SHP77 treated with DMSO at 0.1 percent for 48 hours (cell line): ENCODE measurements at regions not wholly inside any gene's neighbourhood (a gene's known extent, or its start where the extent isn't known, plus 50 kb on each side); places are given as distances from the start of the nearest gene placed in this dataset.
A peak's percentile ranks its signal among the peaks of the same experiment; 100 is the strongest.
"Not testable (repeated sequence)": the region's sequence is repeated elsewhere in the genome, so short reads cannot be mapped to it uniquely, and the experiment has no call there.

ENCODE experiments used
- DNase-seq: peaks from one replicate; lab custom pipeline; 2025; lab: John Stamatoyannopoulos, UW

- no peak for DNase-seq
Measured at GRCh38 chr10:33037726-33038125, 79.7 kb upstream of the ITGB1 start.

- DNase-seq, result no peak
Measured at GRCh38 chr10:33036670-33037069, 78.6 kb upstream of the ITGB1 start.

DNA sequence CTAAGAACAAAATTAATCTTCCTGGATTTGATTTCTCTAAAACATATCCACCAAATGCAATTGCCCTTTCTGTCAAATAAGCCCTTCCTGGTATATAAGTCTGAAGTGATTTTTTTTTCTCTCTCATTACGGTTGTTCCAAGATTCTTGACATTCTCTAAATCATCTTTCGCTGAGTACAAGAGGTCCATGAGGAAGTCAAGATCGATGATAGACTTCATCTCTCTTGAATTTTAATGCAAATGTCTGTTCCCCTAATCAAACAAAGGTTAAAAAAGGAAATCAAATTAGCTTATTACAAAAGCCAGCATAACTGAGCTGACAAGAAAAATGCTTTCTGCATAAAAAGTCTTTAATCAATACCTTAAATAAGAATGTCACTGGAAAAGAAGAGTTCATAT, 77.4 kb upstream of the ITGB1 start:
- no peak for DNase-seq

DNA sequence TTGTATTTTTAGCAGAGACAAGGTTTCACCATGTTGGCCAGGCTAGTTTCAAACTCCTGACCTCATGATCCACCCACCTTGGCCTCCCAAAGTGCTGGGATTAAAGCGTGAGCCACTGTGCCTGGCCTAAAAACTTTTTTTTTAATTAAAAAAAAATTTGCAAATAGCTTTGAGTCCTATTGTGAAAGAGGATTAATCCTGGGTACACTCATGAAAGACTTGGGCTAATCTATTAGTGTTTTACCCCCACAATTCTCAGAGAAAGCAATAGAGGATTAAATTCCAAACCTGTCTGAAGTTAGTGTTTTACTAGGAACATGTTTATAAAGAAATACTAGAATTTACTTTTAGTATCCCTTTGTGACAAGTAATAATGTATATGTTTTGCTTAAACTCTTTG, 76.9 kb upstream of the ITGB1 start:
- no peak for DNase-seq

- no peak for DNase-seq
Measured at GRCh38 chr10:33032654-33033151, 74.7 kb upstream of the ITGB1 start.

- DNase-seq, result no peak
Measured at GRCh38 chr10:33031815-33032653, 74.0 kb upstream of the ITGB1 start.

DNA sequence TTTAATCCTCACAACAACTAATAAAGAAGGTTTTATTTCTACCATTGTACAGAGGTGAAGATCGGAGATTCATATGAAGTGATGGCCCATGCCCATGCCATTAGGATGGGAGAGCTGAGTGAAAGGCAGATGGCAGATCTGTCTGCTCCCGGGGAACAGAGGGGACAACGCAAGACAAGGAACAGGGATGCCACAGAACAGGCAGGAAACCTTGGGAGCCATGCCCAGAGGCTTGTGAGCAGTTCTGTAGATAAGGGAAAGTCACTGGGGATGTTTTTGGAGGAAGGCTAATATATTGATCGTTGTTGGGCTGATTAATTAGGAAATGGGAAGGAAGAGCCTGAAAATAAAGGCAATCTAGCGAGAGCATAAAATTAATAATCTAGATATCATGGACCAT, 73.1 kb upstream of the ITGB1 start:
- DNase-seq, result no peak

GRCh38 chr10:33028515-33028914, 70.5 kb upstream of the ITGB1 start:
- not testable (repeated sequence) for DNase-seq

DNA sequence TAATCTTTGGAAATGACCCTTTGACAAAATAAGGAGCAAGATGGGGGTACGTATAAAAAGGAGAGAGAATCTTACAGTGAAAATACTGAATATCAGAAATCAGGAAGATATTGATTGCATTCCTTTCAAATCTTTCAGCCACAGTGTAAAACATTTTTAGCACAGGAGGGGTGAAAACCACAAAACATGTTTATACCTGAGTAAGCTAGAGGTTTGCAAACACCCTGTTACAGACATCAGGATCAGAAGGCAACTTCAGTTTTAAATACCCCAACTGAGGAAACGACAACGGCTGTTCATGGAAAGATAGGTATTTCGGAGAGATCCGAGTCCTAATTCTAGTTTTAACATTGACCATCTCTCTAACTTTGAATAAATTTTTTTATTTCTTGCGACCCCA, 69.1 kb upstream of the ITGB1 start:
- no peak for DNase-seq

GRCh38 chr10:33026422-33026821, 68.4 kb upstream of the ITGB1 start:
- DNase-seq, result no peak

GRCh38 chr10:33025910-33026309, 67.9 kb upstream of the ITGB1 start:
- no peak for DNase-seq

DNA sequence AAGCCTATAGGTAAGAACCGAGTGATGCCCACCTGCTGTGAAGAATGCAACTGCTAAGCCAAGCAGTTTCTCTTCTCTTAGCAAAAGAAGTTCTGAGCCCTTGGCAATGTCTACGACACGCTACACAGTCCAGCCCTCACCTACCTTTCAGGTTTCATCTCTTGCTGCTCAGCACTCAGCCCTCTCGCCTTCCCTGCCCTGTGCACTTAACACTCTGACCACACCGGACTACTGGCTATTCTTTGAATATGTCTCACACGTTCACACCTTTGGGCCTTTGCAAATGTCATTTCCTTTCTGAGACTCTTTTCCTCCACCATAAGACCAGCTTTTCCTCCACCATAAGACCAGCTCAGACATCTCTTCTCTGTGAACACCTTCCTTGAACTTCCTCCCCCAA, 67.0 kb upstream of the ITGB1 start:
- DNase-seq, result no peak

GRCh38 chr10:33022691-33023090, 64.7 kb upstream of the ITGB1 start:
- DNase-seq, result no peak

GRCh38 chr10:33022090-33022489, 64.1 kb upstream of the ITGB1 start:
- DNase-seq, result no peak

DNA sequence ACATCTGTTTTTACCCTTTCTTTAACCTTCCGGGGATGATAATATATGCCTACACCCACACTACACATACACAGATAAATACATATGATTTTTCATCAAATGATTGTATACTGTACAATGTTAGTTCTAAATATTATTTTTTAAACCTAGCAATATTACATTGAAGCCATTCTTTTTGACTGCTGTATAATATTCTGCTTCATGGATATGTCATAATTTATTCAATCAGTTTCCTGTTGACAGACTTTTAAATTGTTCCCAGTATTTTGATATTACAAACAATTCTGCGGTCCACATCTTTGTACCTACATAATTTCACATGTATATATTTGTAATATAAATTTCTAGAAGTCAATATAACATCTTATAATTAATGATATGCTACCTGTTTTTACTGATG, 59.0 kb upstream of the ITGB1 start:
- DNase-seq, result no peak

GRCh38 chr10:33015761-33016547, 57.9 kb upstream of the ITGB1 start:
- no peak for DNase-seq

DNA sequence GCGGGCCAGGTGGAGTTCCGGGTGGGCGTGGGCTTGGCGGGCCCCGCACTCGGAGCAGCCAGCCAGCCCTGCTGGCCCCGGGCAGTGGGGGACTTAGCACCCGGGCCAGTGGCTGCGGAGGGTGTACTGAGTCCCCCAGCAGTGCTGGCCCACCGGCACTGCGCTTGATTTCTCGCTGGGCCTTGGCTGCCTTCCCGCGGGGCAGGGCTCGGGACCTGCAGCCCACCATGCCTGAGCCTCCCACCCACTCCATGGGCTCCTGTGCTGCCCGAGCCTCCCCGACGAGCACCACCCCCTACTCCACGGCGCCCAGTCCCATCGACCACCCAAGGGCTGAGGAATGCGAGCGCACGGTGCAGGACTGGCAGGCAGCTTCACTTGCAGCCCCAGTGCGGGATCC, 55.3 kb upstream of the ITGB1 start:
- not testable (repeated sequence) for DNase-seq

GRCh38 chr10:33012306-33012705, 54.3 kb upstream of the ITGB1 start:
- no peak for DNase-seq

DNA sequence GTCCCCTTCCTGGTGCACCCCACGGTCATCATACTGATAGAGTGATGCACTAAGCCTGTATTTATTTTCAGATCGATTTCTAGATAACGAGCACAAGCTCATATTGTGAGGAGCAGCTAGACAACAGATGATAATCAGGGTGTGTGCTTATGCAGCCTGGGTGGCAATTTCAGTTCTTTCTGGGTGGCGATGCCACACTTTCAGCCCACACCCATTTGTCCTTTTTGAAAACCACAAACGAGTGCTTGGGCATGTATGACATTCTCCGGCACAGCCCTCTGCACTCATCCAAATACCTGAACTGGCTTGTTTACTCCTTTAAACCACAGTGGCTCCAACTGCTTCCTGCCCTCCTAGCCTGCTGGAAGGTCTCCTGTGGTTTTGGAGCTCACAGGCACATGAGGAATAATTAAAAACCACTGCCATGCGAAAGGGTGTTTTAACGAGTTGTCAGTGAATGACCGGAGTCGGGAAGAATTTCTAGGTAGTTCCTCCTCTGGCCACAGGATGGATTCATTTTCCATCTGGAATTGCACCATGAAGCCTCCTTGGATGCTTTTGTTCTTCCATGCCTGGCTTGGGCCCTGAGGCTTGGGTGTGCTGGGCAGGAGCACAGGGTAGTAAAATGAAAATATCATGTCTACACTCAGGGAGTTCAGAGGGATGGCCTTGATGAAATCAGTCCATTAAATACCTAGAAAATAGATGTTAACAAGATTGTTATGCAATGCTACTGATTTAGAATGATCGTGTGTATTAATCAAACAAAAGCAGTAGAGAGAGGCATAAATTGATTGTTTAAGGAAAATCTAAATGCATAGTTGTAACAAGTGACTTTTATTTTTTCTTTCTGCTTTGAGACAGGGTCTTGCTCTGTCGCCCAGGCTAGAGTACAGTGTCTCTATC, 52.4 kb upstream of the ITGB1 start:
- DNase-seq, result peak; percentile 4

- DNase-seq, result no peak
Measured at GRCh38 chr10:33009244-33010131, 51.5 kb upstream of the ITGB1 start.
